ENCODE measurements at regions not wholly inside any gene's neighbourhood (a gene's known extent, or its start where the extent isn't known, plus 50 kb on each side); places are given as distances from the start of the nearest gene placed in this dataset.

- TF ChIP-seq CTCF (IDR thresholded peaks at IDR 0.05) (no peak), POLR2AphosphoS5 (IDR thresholded peaks at IDR 0.05; ENCODE audit: low read depth, low read length) (no peak), SIN3A (IDR thresholded peaks at IDR 0.05; ENCODE audit: borderline replicate concordance, insufficient read depth, low read depth, low read length) (no peak), REST (IDR thresholded peaks at IDR 0.05; ENCODE audit: insufficient read depth in 1 of 2, low read depth in 2 of 2, low read length in 1 of 2) (no peak), TCF7L2 (IDR thresholded peaks at IDR 0.05; ENCODE audit: low read depth, low read length) (no peak)
Observed at GRCh38 chr2:12251749-12252148, 465.0 kb upstream of the TRIB2 start.

Measured in Panc1 (cell line).